ENCODE measurements at regions not wholly inside any gene's neighbourhood (a gene's known extent, or its start where the extent isn't known, plus 50 kb on each side); places are given as distances from the start of the nearest gene placed in this dataset.

- H2AFZ ChIP-seq (ENCODE audit: low read depth, low read length) = no peak overlapping the region
- no peaks in the 10 kb centered on the region for H3K27me3 ChIP-seq (ENCODE audit: insufficient read depth, low read length)
- no peaks in the 10 kb centered on the region for H3K4me1 ChIP-seq (ENCODE audit: insufficient read depth, low read length)
- H3K4me3 ChIP-seq (ENCODE audit: low read length) = no peak overlapping the region
- no peaks in the 10 kb centered on the region for H3K36me3 ChIP-seq (ENCODE audit: insufficient read depth, low read length)
- no peaks in the 10 kb centered on the region for H3K9me3 ChIP-seq (ENCODE audit: low read length)
Measured at GRCh38 chr4:178535939-178536579, 1093.8 kb upstream of the AGA start.

- no peaks in the 10 kb centered on the region for H3K36me3 ChIP-seq (ENCODE audit: insufficient read depth, low read length)
- no peaks in the 10 kb centered on the region for H3K9me3 ChIP-seq (ENCODE audit: low read length)
- H3K4me3 ChIP-seq (ENCODE audit: low read length) = no peak overlapping the region
- H3K4me1 ChIP-seq (ENCODE audit: insufficient read depth, low read length) = no peaks in the 10 kb centered on the region
- H3K27me3 ChIP-seq (ENCODE audit: insufficient read depth, low read length) = no peaks in the 10 kb centered on the region
- no peak overlapping the region for H2AFZ ChIP-seq (ENCODE audit: low read depth, low read length)
Measured at GRCh38 chr4:178553201-178553600, 1111.0 kb upstream of the AGA start.

GRCh38 chr4:178554352-178554751 is 1112.1 kb upstream of the AGA start:
- H3K27me3 ChIP-seq (ENCODE audit: insufficient read depth, low read length) = no peaks in the 10 kb centered on the region
- H3K9me3 ChIP-seq (ENCODE audit: low read length) = no peaks in the 10 kb centered on the region
- no peaks in the 10 kb centered on the region for H3K36me3 ChIP-seq (ENCODE audit: insufficient read depth, low read length)
- no peak overlapping the region for H2AFZ ChIP-seq (ENCODE audit: low read depth, low read length)
- H3K4me1 ChIP-seq (ENCODE audit: insufficient read depth, low read length) = no peaks in the 10 kb centered on the region
- no peak overlapping the region for H3K4me3 ChIP-seq (ENCODE audit: low read length)

GRCh38 chr4:178556796-178557195 is 1114.6 kb upstream of the AGA start:
- H3K9me3 ChIP-seq (ENCODE audit: low read length) = no peaks in the 10 kb centered on the region
- H2AFZ ChIP-seq (ENCODE audit: low read depth, low read length) = no peak overlapping the region
- H3K36me3 ChIP-seq (ENCODE audit: insufficient read depth, low read length) = no peaks in the 10 kb centered on the region
- H3K4me3 ChIP-seq (ENCODE audit: low read length) = no peak overlapping the region
- H3K27me3 ChIP-seq (ENCODE audit: insufficient read depth, low read length) = no peaks in the 10 kb centered on the region
- H3K4me1 ChIP-seq (ENCODE audit: insufficient read depth, low read length) = no peaks in the 10 kb centered on the region

GRCh38 chr4:178577933-178578332 is 1135.7 kb upstream of the AGA start:
- Histone ChIP-seq H3K36me3 (ENCODE audit: insufficient read depth, low read length) (no peaks in the 10 kb centered on the region), H3K9me3 (ENCODE audit: low read length) (no peaks in the 10 kb centered on the region), H3K27me3 (ENCODE audit: insufficient read depth, low read length) (no peaks in the 10 kb centered on the region), H3K4me1 (ENCODE audit: insufficient read depth, low read length) (no peaks in the 10 kb centered on the region), H3K4me3 (ENCODE audit: low read length) (no peak overlapping the region), H2AFZ (ENCODE audit: low read depth, low read length) (no peak overlapping the region)

GRCh38 chr4:178595500-178596138 is 1153.4 kb upstream of the AGA start:
- Histone ChIP-seq H3K9me3 (ENCODE audit: low read length) (no peaks in the 10 kb centered on the region), H3K27me3 (ENCODE audit: insufficient read depth, low read length) (no peaks in the 10 kb centered on the region), H2AFZ (ENCODE audit: low read depth, low read length) (no peak overlapping the region), H3K4me1 (ENCODE audit: insufficient read depth, low read length) (peaks cover 5% of the 10 kb centered on the region), H3K4me3 (ENCODE audit: low read length) (no peak overlapping the region), H3K36me3 (ENCODE audit: insufficient read depth, low read length) (no peaks in the 10 kb centered on the region)

GRCh38 chr4:178598672-178599071 is 1156.4 kb upstream of the AGA start:
- Histone ChIP-seq H3K9me3 (ENCODE audit: low read length) (no peaks in the 10 kb centered on the region), H3K36me3 (ENCODE audit: insufficient read depth, low read length) (no peaks in the 10 kb centered on the region), H3K4me3 (ENCODE audit: low read length) (no peak overlapping the region), H3K27me3 (ENCODE audit: insufficient read depth, low read length) (no peaks in the 10 kb centered on the region), H2AFZ (ENCODE audit: low read depth, low read length) (no peak overlapping the region), H3K4me1 (ENCODE audit: insufficient read depth, low read length) (peaks cover 5% of the 10 kb centered on the region)

- no peak overlapping the region for H2AFZ ChIP-seq (ENCODE audit: low read depth, low read length)
- H3K27me3 ChIP-seq (ENCODE audit: insufficient read depth, low read length) = no peaks in the 10 kb centered on the region
- peaks cover 5% of the 10 kb centered on the region for H3K4me1 ChIP-seq (ENCODE audit: insufficient read depth, low read length)
- H3K36me3 ChIP-seq (ENCODE audit: insufficient read depth, low read length) = no peaks in the 10 kb centered on the region
- no peak overlapping the region for H3K4me3 ChIP-seq (ENCODE audit: low read length)
- no peaks in the 10 kb centered on the region for H3K9me3 ChIP-seq (ENCODE audit: low read length)
Measured at GRCh38 chr4:178599521-178599920, 1157.3 kb upstream of the AGA start.

- H3K27me3 ChIP-seq (ENCODE audit: insufficient read depth, low read length) = no peaks in the 10 kb centered on the region
- H3K9me3 ChIP-seq (ENCODE audit: low read length) = no peaks in the 10 kb centered on the region
- no peaks in the 10 kb centered on the region for H3K4me1 ChIP-seq (ENCODE audit: insufficient read depth, low read length)
- no peak overlapping the region for H2AFZ ChIP-seq (ENCODE audit: low read depth, low read length)
- H3K36me3 ChIP-seq (ENCODE audit: insufficient read depth, low read length) = no peaks in the 10 kb centered on the region
- no peak overlapping the region for H3K4me3 ChIP-seq (ENCODE audit: low read length)
Measured at GRCh38 chr4:178602833-178603232, 1160.6 kb upstream of the AGA start.

- H3K36me3 ChIP-seq (ENCODE audit: insufficient read depth, low read length) = no peaks in the 10 kb centered on the region
- H3K4me3 ChIP-seq (ENCODE audit: low read length) = no peak overlapping the region
- no peaks in the 10 kb centered on the region for H3K4me1 ChIP-seq (ENCODE audit: insufficient read depth, low read length)
- H3K27me3 ChIP-seq (ENCODE audit: insufficient read depth, low read length) = no peaks in the 10 kb centered on the region
- no peak overlapping the region for H2AFZ ChIP-seq (ENCODE audit: low read depth, low read length)
- H3K9me3 ChIP-seq (ENCODE audit: low read length) = no peaks in the 10 kb centered on the region
Measured at GRCh38 chr4:178611062-178611461, 1168.8 kb upstream of the AGA start.

GRCh38 chr4:178612733-178613132 is 1170.5 kb upstream of the AGA start:
- no peaks in the 10 kb centered on the region for H3K4me1 ChIP-seq (ENCODE audit: insufficient read depth, low read length)
- no peaks in the 10 kb centered on the region for H3K9me3 ChIP-seq (ENCODE audit: low read length)
- no peaks in the 10 kb centered on the region for H3K36me3 ChIP-seq (ENCODE audit: insufficient read depth, low read length)
- no peaks in the 10 kb centered on the region for H3K27me3 ChIP-seq (ENCODE audit: insufficient read depth, low read length)
- no peak overlapping the region for H3K4me3 ChIP-seq (ENCODE audit: low read length)
- no peak overlapping the region for H2AFZ ChIP-seq (ENCODE audit: low read depth, low read length)

GRCh38 chr4:178632415-178632814 is 1190.2 kb upstream of the AGA start:
- Histone ChIP-seq H3K36me3 (ENCODE audit: insufficient read depth, low read length) (no peaks in the 10 kb centered on the region), H3K4me3 (ENCODE audit: low read length) (no peak overlapping the region), H2AFZ (ENCODE audit: low read depth, low read length) (no peak overlapping the region), H3K4me1 (ENCODE audit: insufficient read depth, low read length) (no peaks in the 10 kb centered on the region), H3K9me3 (ENCODE audit: low read length) (no peaks in the 10 kb centered on the region), H3K27me3 (ENCODE audit: insufficient read depth, low read length) (no peaks in the 10 kb centered on the region)

GRCh38 chr4:178633263-178633662 is 1191.0 kb upstream of the AGA start:
- no peaks in the 10 kb centered on the region for H3K9me3 ChIP-seq (ENCODE audit: low read length)
- H3K36me3 ChIP-seq (ENCODE audit: insufficient read depth, low read length) = no peaks in the 10 kb centered on the region
- no peaks in the 10 kb centered on the region for H3K27me3 ChIP-seq (ENCODE audit: insufficient read depth, low read length)
- no peaks in the 10 kb centered on the region for H3K4me1 ChIP-seq (ENCODE audit: insufficient read depth, low read length)
- no peak overlapping the region for H2AFZ ChIP-seq (ENCODE audit: low read depth, low read length)
- no peak overlapping the region for H3K4me3 ChIP-seq (ENCODE audit: low read length)

GRCh38 chr4:178664621-178665020 is 1222.4 kb upstream of the AGA start:
- no peaks in the 10 kb centered on the region for H3K9me3 ChIP-seq (ENCODE audit: low read length)
- no peak overlapping the region for H2AFZ ChIP-seq (ENCODE audit: low read depth, low read length)
- no peaks in the 10 kb centered on the region for H3K4me1 ChIP-seq (ENCODE audit: insufficient read depth, low read length)
- H3K36me3 ChIP-seq (ENCODE audit: insufficient read depth, low read length) = no peaks in the 10 kb centered on the region
- H3K27me3 ChIP-seq (ENCODE audit: insufficient read depth, low read length) = no peaks in the 10 kb centered on the region
- H3K4me3 ChIP-seq (ENCODE audit: low read length) = no peak overlapping the region

Data from neuron (in vitro differentiated cells).